Dendritic cell treated with granulocyte-macrophage colony-stimulating factor and Interleukin-4, amounts not matched to agents 40 ng/mL and 50 ng/mL, for 4 days (primary cell): ENCODE measurements at regions not wholly inside any gene's neighbourhood (a gene's known extent, or its start where the extent isn't known, plus 50 kb on each side); places are given as distances from the start of the nearest gene placed in this dataset.

Source experiments
- H3K27ac Mint-ChIP-seq: one replicate; pipeline ENCODE4 v1.8.0; 2022; ENCODE audit warnings: mild to moderate bottlenecking, mixed read lengths
- H3K27me3 Mint-ChIP-seq: one replicate; pipeline ENCODE4 v1.8.0; 2022; ENCODE audit warnings: mild to moderate bottlenecking, mixed read lengths
- H3K36me3 Mint-ChIP-seq: one replicate; pipeline ENCODE4 v1.8.0; 2022; ENCODE audit warnings: low read depth, mixed read lengths
- H3K4me1 Mint-ChIP-seq: one replicate; pipeline ENCODE4 v1.8.0; 2022; ENCODE audit warnings: low read depth, mixed read lengths
- H3K4me3 Mint-ChIP-seq: one replicate; pipeline ENCODE4 v1.8.0; 2022; ENCODE audit warnings: mild to moderate bottlenecking, moderate library complexity, mixed read lengths
- H3K9me3 Mint-ChIP-seq: one replicate; pipeline ENCODE4 v1.8.0; 2022; ENCODE audit warnings: mixed read lengths
- intact Hi-C: fragments of 100-400 bp; cut with micrococcal nuclease; formaldehyde crosslinking; loops from one replicate; pipeline ENCODE4 v1.15.0; 2022

GRCh38 chr2:21740484-21740883 is 616.7 kb downstream of the TDRD15 start:
- intact Hi-C loops = no loop called here
- Mint-ChIP-seq H3K27ac (no peak overlapping the region), H3K4me3 (no peak overlapping the region)

GRCh38 chr2:21746499-21746898 is 622.7 kb downstream of the TDRD15 start:
- Mint-ChIP-seq H3K9me3 (peaks cover 12% of the 10 kb centered on the region), H3K4me1 (no peaks in the 10 kb centered on the region), H3K27ac (no peak overlapping the region), H3K4me3 (no peak overlapping the region), H3K36me3 (no peaks in the 10 kb centered on the region), H3K27me3 (no peaks in the 10 kb centered on the region)
- intact Hi-C loops = no loop called here

More at GRCh38 chr2:21740484-21740883, 616.7 kb downstream of the TDRD15 start:
- no peaks in the 10 kb centered on the region for H3K9me3 Mint-ChIP-seq
- H3K27me3 Mint-ChIP-seq = no peaks in the 10 kb centered on the region
- H3K36me3 Mint-ChIP-seq = no peaks in the 10 kb centered on the region
- no peaks in the 10 kb centered on the region for H3K4me1 Mint-ChIP-seq

DNA sequence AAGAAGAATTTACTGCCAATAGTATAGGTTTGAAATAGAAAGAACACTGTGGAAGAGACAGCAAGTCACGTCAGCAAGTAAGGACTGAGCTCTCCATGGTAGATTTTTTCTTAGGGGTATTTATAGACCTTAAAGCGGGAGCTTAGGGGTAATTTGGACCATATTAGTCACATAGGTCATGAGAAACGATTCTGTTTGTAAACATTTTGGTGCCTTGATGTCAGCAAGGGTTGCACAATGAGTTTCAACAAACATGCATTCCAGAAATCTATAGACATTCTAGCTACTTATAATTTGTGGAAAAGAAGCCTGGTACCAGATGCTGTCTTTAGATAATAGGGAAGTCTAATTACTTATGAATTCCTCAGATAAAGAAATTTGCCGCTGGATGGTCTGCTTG is 624.7 kb downstream of the TDRD15 start:
- H3K36me3 Mint-ChIP-seq = no peaks in the 10 kb centered on the region

GRCh38 chr2:21754164-21754788 is 630.5 kb downstream of the TDRD15 start:
- Mint-ChIP-seq H3K27ac (no peak overlapping the region), H3K4me1 (no peaks in the 10 kb centered on the region), H3K27me3 (no peaks in the 10 kb centered on the region), H3K9me3 (no peaks in the 10 kb centered on the region), H3K4me3 (no peak overlapping the region), H3K36me3 (no peaks in the 10 kb centered on the region)
- intact Hi-C loops = no loop called here

More for the DNA sequence above, 624.7 kb downstream of the TDRD15 start:
- Mint-ChIP-seq H3K4me1 (no peaks in the 10 kb centered on the region), H3K9me3 (peaks cover 12% of the 10 kb centered on the region), H3K4me3 (no peak overlapping the region), H3K27ac (no peak overlapping the region), H3K27me3 (no peaks in the 10 kb centered on the region)
- intact Hi-C loops = no loop called here

DNA sequence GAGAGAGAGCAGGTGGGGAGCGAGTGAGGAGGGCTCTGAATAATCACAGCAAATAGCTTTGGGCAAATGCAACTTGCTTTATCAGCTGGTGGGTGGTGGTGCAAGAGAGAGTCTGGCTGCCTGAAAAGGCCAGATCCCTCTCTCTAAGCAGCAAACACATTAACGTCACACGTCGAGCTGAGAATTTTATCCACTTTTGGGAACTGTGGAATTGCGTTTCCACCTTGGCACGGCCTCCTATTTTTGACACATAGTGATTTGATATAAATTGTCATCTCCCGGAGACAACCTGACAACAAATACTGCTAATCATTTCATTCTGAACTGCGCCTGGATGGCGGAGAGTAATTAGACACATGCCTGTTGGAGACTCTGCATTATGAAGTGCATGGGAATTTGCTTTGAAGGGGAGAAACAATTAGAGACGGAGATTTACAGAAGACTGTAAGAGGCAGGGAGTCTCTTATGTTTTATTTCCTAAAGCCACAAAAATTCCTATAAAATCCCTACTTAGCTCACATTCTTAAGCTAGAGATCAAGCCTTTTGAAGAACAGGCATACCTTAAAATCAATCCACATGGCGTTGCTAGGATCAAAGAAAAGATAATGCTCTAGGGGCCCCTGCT is 634.1 kb downstream of the TDRD15 start:
- H3K27ac Mint-ChIP-seq = no peak overlapping the region
- intact Hi-C loops = no loop called here
- H3K4me3 Mint-ChIP-seq = no peak overlapping the region
- no peaks in the 10 kb centered on the region for H3K4me1 Mint-ChIP-seq
- no peaks in the 10 kb centered on the region for H3K36me3 Mint-ChIP-seq
- H3K9me3 Mint-ChIP-seq = no peaks in the 10 kb centered on the region
- H3K27me3 Mint-ChIP-seq = no peaks in the 10 kb centered on the region

GRCh38 chr2:21759819-21760218 is 636.1 kb downstream of the TDRD15 start:
- no peaks in the 10 kb centered on the region for H3K27me3 Mint-ChIP-seq
- no peak overlapping the region for H3K27ac Mint-ChIP-seq
- no peaks in the 10 kb centered on the region for H3K9me3 Mint-ChIP-seq
- H3K4me1 Mint-ChIP-seq = no peaks in the 10 kb centered on the region
- no peak overlapping the region for H3K4me3 Mint-ChIP-seq
- intact Hi-C loops = no loop called here
- H3K36me3 Mint-ChIP-seq = no peaks in the 10 kb centered on the region

GRCh38 chr2:21761361-21761760 is 637.6 kb downstream of the TDRD15 start:
- H3K27me3 Mint-ChIP-seq = no peaks in the 10 kb centered on the region
- H3K9me3 Mint-ChIP-seq = no peaks in the 10 kb centered on the region
- H3K36me3 Mint-ChIP-seq = no peaks in the 10 kb centered on the region
- no peak overlapping the region for H3K4me3 Mint-ChIP-seq
- intact Hi-C loops = no loop called here
- H3K27ac Mint-ChIP-seq = no peak overlapping the region
- no peaks in the 10 kb centered on the region for H3K4me1 Mint-ChIP-seq

GRCh38 chr2:21763501-21763900 is 639.7 kb downstream of the TDRD15 start:
- H3K4me1 Mint-ChIP-seq = no peaks in the 10 kb centered on the region
- no peak overlapping the region for H3K4me3 Mint-ChIP-seq
- intact Hi-C loops = no loop called here
- H3K9me3 Mint-ChIP-seq = no peaks in the 10 kb centered on the region
- no peaks in the 10 kb centered on the region for H3K36me3 Mint-ChIP-seq
- no peak overlapping the region for H3K27ac Mint-ChIP-seq
- no peaks in the 10 kb centered on the region for H3K27me3 Mint-ChIP-seq

GRCh38 chr2:21770787-21771186 is 647.0 kb downstream of the TDRD15 start:
- H3K27me3 Mint-ChIP-seq = no peaks in the 10 kb centered on the region

DNA sequence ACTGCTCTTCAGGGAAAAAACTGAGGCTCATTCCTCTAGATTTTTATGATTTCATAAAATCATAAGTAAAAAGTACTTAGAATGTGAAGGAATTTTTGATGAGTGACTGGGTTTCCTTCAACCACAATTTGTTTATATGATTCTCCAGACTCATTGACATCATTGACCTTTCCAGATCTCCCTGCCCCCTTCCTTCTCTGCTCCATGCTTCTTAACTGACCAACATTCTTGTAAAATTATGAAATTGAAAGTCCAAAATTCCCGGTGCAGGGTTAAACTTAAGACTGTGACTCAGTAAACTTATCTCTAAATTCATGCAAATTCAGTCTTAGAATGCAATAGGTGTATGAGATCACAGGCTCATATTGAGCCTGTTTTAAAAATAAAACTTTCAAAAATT is 648.9 kb downstream of the TDRD15 start:
- no peaks in the 10 kb centered on the region for H3K36me3 Mint-ChIP-seq
- intact Hi-C loops = no loop called here
- H3K4me1 Mint-ChIP-seq = no peaks in the 10 kb centered on the region
- no peak overlapping the region for H3K4me3 Mint-ChIP-seq
- H3K27me3 Mint-ChIP-seq = no peaks in the 10 kb centered on the region
- no peaks in the 10 kb centered on the region for H3K9me3 Mint-ChIP-seq
- no peak overlapping the region for H3K27ac Mint-ChIP-seq

More at GRCh38 chr2:21770787-21771186, 647.0 kb downstream of the TDRD15 start:
- Mint-ChIP-seq H3K36me3 (no peaks in the 10 kb centered on the region), H3K4me3 (no peak overlapping the region), H3K9me3 (no peaks in the 10 kb centered on the region), H3K27ac (no peak overlapping the region), H3K4me1 (no peaks in the 10 kb centered on the region)
- intact Hi-C loops = no loop called here

- no peaks in the 10 kb centered on the region for H3K27me3 Mint-ChIP-seq
- no peaks in the 10 kb centered on the region for H3K36me3 Mint-ChIP-seq
- H3K9me3 Mint-ChIP-seq = no peaks in the 10 kb centered on the region
- intact Hi-C loops = no loop called here
- H3K27ac Mint-ChIP-seq = no peak overlapping the region
- H3K4me3 Mint-ChIP-seq = no peak overlapping the region
- no peaks in the 10 kb centered on the region for H3K4me1 Mint-ChIP-seq
Measured at GRCh38 chr2:21773168-21773567, 649.4 kb downstream of the TDRD15 start.

- Mint-ChIP-seq H3K36me3 (no peaks in the 10 kb centered on the region), H3K27me3 (no peaks in the 10 kb centered on the region), H3K9me3 (no peaks in the 10 kb centered on the region), H3K27ac (no peak overlapping the region), H3K4me3 (no peak overlapping the region), H3K4me1 (no peaks in the 10 kb centered on the region)
- intact Hi-C loops = no loop called here
Measured at GRCh38 chr2:21774691-21775368, 651.1 kb downstream of the TDRD15 start.

- H3K4me1 Mint-ChIP-seq = no peaks in the 10 kb centered on the region
- no peaks in the 10 kb centered on the region for H3K9me3 Mint-ChIP-seq
- no peaks in the 10 kb centered on the region for H3K27me3 Mint-ChIP-seq
- intact Hi-C loops = no loop called here
- no peak overlapping the region for H3K4me3 Mint-ChIP-seq
- H3K36me3 Mint-ChIP-seq = no peaks in the 10 kb centered on the region
- H3K27ac Mint-ChIP-seq = no peak overlapping the region
Measured at GRCh38 chr2:21779786-21780185, 656.0 kb downstream of the TDRD15 start.

DNA sequence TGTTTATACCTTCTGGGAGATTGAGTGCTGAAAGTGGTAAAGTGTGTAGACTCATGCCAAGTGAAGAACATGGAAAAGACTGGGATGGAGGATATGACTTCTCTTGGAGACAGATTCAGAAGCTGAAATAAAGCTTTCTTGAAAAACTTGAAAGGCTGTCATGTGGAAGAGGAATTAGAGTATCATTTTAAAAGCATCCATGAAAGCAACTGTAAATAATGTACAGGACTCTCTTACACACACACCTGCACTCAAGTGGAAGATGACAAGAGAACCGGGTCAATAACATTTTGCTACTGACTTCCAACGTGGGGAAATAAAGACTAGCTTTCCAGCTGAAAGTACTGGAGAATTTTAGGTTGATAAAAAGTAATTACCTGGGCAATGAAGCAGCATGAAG is 658.2 kb downstream of the TDRD15 start:
- no peaks in the 10 kb centered on the region for H3K36me3 Mint-ChIP-seq
- no peaks in the 10 kb centered on the region for H3K4me1 Mint-ChIP-seq
- H3K27ac Mint-ChIP-seq = no peak overlapping the region
- intact Hi-C loops = no loop called here
- no peaks in the 10 kb centered on the region for H3K9me3 Mint-ChIP-seq
- no peaks in the 10 kb centered on the region for H3K27me3 Mint-ChIP-seq
- H3K4me3 Mint-ChIP-seq = no peak overlapping the region
